ENCODE measurements at regions not wholly inside any gene's neighbourhood (a gene's known extent, or its start where the extent isn't known, plus 50 kb on each side); places are given as distances from the start of the nearest gene placed in this dataset.

DNA sequence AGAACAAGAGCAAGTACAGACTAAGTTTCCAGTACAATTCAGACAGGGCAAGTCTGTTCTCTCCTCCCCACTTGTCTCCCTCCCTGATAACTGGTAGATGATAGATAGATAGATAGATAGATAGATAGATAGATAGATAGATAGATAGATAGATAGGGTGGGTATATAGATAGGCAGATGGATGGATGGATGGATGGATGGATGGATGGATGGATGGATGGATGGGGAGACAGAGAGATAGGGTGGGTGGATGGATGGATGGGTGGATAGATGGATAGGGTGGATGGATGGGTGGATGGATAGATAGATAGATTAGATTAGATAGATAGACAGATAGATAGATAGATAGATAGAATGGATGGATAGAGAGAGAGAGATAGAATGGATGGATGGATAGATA, 152.8 kb upstream of the MKLN1 start:
- TF ChIP-seq, protein P1, sequence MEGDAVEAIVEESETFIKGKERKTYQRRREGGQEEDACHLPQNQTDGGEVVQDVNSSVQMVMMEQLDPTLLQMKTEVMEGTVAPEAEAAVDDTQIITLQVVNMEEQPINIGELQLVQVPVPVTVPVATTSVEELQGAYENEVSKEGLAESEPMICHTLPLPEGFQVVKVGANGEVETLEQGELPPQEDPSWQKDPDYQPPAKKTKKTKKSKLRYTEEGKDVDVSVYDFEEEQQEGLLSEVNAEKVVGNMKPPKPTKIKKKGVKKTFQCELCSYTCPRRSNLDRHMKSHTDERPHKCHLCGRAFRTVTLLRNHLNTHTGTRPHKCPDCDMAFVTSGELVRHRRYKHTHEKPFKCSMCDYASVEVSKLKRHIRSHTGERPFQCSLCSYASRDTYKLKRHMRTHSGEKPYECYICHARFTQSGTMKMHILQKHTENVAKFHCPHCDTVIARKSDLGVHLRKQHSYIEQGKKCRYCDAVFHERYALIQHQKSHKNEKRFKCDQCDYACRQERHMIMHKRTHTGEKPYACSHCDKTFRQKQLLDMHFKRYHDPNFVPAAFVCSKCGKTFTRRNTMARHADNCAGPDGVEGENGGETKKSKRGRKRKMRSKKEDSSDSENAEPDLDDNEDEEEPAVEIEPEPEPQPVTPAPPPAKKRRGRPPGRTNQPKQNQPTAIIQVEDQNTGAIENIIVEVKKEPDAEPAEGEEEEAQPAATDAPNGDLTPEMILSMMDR (IDR thresholded peaks at IDR 0.05 in 4 of 5, conservative IDR thresholded peaks at IDR 0.05 in 1 of 5), result no peak
- no peak for TF ChIP-seq POLR2A (IDR thresholded peaks at IDR 0.05)
- H3K9me3 ChIP-seq, result no peaks in the 10 kb centered on the region
- no peaks in the 10 kb centered on the region for H3K27me3 ChIP-seq
- in situ Hi-C loops (cut with MboI; ENCODE audit: low sequenced_read_pairs in 4 of 4) (no loop called here), intact Hi-C loops (cut with DNase I; ENCODE audit: low total_unique reads) (no loop called here)
- ATAC-seq (no peak), DNase-seq (no peak)
- H3K27ac ChIP-seq, result no peak overlapping the region
- no peak overlapping the region for H3K4me3 ChIP-seq
- H3K36me3 ChIP-seq, result no peaks in the 10 kb centered on the region
- no peaks in the 10 kb centered on the region for H3K4me1 ChIP-seq

DNA sequence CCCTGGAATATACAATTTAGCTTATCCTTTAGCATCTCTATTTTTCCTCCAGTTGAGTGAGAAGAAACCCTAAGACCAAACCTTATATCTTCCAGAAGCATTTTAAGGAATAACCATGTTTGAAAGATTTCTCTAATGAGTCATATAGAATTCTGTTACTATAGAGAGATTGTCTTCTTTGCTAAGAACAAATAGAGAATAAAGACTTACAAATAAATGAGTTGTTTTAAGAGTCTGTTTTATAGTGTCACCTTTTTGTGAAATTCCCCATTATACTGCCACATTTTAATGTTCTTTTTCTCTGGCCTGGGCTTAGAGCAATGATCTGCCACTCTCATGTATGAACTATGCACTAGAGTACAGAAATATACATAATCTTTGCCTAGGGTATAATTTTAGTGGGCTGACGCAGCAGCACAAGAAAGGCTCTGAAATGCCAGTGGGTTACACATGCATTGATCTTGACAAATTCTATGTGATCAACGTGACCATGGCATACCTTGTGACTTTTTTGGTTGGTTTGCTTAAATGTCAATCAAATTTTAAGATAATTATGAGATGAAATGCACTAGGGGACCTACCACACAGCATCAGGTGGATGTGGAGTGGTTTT, 145.1 kb upstream of the MKLN1 start:
- no peaks in the 10 kb centered on the region for H3K9me3 ChIP-seq
- H3K4me3 ChIP-seq, result no peak overlapping the region
- DNase-seq (no peak), ATAC-seq (no peak)
- TF ChIP-seq POLR2A (IDR thresholded peaks at IDR 0.05), result no peak
- TF ChIP-seq, protein P1 (IDR thresholded peaks at IDR 0.05 in 4 of 5, conservative IDR thresholded peaks at IDR 0.05 in 1 of 5), result no peak
- no peaks in the 10 kb centered on the region for H3K36me3 ChIP-seq
- intact Hi-C loops (cut with DNase I; ENCODE audit: low total_unique reads) (no loop called here), in situ Hi-C loops (cut with MboI; ENCODE audit: low sequenced_read_pairs in 4 of 4) (no loop called here)
- H3K4me1 ChIP-seq, result peaks cover 11 to 18% of the 10 kb centered on the region in 2 donors
- no peak overlapping the region for H3K27ac ChIP-seq
- no peaks in the 10 kb centered on the region for H3K27me3 ChIP-seq

DNA sequence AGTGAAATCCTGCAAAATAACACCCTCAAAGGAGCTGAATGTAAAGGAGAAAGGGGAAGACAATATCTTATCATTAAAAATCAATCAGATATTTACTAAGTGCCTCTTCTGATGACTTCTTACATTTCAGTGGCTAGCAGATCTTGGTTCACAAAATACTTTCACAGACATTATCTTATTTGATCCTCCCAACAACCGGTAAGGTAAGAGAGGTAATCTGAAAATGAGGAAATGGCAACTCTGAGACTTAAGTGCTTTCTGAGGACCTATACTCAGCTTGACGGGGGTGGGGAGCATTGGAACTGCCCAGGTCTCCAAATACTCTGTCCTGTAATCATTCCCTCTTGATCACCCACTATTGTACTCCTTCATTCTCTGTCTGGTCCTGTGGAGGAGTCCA, 144.6 kb upstream of the MKLN1 start:
- peaks cover 11 to 23% of the 10 kb centered on the region in 2 donors for H3K4me1 ChIP-seq
- no peaks in the 10 kb centered on the region for H3K36me3 ChIP-seq
- H3K9me3 ChIP-seq, result no peaks in the 10 kb centered on the region
- intact Hi-C loops (cut with DNase I; ENCODE audit: low total_unique reads) (no loop called here), in situ Hi-C loops (cut with MboI; ENCODE audit: low sequenced_read_pairs in 4 of 4) (no loop called here)
- H3K4me3 ChIP-seq, result no peak overlapping the region
- ATAC-seq, result no peak
- H3K27me3 ChIP-seq, result no peaks in the 10 kb centered on the region
- TF ChIP-seq, protein P1 (IDR thresholded peaks at IDR 0.05 in 4 of 5, conservative IDR thresholded peaks at IDR 0.05 in 1 of 5), result no peak
- no peak for TF ChIP-seq POLR2A (IDR thresholded peaks at IDR 0.05)
- DNase-seq, result no peak
- no peak overlapping the region for H3K27ac ChIP-seq

GRCh38 chr7:131183611-131184119, 144.0 kb upstream of the MKLN1 start:
- no peaks in the 10 kb centered on the region for H3K9me3 ChIP-seq
- no peak overlapping the region for H3K4me3 ChIP-seq
- H3K36me3 ChIP-seq, result no peaks in the 10 kb centered on the region
- in situ Hi-C loops (cut with MboI; ENCODE audit: low sequenced_read_pairs in 4 of 4) (no loop called here), intact Hi-C loops (cut with DNase I; ENCODE audit: low total_unique reads) (no loop called here)
- no peak for TF ChIP-seq POLR2A (IDR thresholded peaks at IDR 0.05)
- TF ChIP-seq, protein P1 (IDR thresholded peaks at IDR 0.05 in 4 of 5, conservative IDR thresholded peaks at IDR 0.05 in 1 of 5), result no peak
- peak overlapping the region in 3 of 4 donors; percentile 17 to 93 (median 82) for H3K27ac ChIP-seq
- DNase-seq (no peak), ATAC-seq (no peak)
- peaks cover 11 to 29% of the 10 kb centered on the region in 2 donors for H3K4me1 ChIP-seq
- H3K27me3 ChIP-seq, result no peaks in the 10 kb centered on the region

Measured in gastrocnemius medialis (tissue), 4 donors.